ENCODE measurements at regions not wholly inside any gene's neighbourhood (a gene's known extent, or its start where the extent isn't known, plus 50 kb on each side); places are given as distances from the start of the nearest gene placed in this dataset.
"Not testable (repeated sequence)": the region's sequence is repeated elsewhere in the genome, so short reads cannot be mapped to it uniquely, and the experiment has no call there.

DNA sequence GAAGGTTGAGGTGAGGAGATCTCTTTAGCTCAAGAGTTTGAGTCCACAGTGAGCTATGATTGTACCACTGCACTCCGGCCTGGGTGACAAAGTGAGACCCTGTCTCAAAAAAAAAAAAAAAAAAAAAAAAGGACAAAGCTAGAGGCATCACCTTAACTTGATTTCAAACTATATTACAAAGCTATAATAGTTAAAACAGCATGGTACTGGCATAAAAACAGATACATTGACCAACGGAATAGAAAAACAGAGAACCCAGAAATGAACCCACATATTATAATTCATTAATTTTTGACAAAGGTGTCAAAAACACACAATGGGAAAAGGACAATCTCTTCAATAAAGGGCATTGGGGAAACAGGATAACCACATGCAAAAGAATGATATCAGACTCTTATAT lies 50.8 kb upstream of the MBOAT1 start:
- DNase-seq = no peak

DNA sequence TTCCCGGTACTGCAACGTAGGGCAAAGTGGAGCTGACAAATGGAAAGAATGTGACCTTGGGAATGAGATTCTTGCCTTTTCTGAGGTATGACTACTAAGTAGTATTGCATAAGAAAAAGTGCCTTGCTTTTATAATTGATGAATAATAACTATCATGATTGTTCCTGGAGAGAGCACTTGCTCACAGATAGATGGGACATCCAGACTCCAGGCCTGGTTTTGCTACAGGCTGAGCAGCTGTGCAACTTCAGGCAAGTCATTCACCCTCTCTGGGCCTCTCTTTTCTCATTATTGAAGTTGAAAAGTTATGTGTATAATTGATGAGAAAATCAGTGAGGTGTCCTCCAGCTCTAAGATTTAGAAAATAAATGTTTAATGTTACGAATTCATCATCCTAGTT lies 53.6 kb upstream of the MBOAT1 start:
- DNase-seq = no peak

DNA sequence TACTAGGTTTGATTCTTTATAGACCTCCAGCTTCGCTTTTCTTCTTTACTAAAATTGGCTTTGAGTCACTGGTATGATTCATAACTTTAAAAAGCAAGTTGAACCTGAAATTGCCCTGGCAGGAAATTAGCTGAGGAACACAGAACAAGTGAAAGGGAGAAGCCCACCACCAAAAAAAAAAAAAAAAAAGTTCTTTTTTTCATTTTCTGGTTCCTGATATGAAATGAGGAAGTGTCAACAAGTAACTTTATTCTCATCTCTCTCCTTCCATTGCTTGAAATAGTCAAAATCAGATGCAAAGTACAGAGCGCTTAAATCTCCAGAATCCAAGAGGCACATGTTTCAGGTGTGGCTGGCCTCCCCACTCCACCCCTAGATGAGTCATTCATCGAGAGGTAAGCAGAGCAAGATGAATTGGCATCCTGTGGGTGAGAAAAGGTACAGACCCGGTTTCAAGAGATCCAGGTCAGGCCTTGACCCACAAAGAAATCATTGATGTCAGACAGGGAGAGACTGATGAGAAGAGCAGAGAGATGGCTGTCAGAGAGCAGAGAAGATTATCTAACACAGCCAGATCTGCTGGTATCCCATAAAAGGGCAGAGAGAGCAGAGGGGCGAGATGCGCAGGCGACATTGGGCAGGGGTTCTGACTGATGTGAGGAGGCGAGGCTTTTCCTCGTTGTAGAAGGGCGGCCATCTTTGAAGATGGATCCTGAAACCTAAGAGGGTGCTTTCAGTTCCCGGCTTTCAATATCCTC lies 54.8 kb upstream of the MBOAT1 start:
- no peak for DNase-seq

DNA sequence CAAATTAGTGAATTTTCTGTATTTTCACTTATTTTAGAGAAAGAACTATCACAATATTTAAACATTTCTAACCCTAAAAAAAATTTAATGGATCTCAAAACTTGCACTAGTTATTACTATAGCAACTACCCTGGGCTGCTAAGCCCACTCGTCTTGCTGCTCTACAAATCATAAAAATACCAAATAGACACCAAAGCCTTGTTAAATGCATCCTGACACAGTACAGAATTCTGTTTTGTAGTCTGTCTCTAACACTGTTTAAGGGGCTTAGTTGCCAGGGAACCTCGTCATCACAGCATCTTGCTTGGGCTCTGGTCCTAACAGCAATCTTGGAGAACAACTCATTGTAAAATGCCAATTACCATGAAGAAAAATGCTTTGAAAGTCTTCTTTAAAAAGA lies 56.9 kb upstream of the MBOAT1 start:
- DNase-seq = no peak

DNA sequence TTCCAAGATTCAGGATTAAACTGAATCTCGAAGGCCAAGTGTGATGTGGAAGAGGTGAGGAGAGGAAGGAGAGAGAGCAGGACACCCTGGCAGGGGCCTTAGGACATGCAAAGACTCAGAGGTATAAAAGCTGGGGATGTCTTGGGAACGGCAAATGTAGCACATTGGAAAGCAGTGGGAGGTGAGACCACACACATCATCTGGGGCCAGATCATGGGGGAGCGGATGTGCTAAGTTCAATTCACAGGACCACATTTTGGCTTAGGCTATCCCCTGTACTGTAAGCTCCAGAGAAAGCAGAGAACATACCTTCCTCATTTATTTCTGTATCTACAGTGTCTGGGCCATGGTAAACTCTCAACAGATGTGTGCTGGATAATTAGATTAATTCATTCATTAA lies 59.5 kb upstream of the MBOAT1 start:
- no peak for DNase-seq

DNA sequence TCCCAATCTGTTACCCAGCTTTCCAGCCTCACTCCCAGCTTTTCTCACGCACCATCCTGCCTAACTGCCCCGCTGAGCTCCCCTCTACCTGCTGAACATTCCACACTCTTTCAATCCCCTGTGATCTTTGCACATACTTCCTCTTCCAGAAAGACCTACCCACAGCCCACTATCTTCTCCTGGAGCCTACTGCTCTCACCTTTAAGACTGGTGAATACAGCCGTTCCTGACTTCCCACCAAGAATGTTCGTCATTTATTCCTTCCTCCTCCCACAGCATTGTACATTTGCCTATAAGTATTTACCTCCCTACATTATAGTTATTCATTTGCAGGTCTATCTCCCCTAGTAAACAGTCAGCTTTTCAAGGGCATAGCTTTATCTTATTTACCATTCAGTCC lies 61.9 kb upstream of the MBOAT1 start:
- no peak for DNase-seq

DNA sequence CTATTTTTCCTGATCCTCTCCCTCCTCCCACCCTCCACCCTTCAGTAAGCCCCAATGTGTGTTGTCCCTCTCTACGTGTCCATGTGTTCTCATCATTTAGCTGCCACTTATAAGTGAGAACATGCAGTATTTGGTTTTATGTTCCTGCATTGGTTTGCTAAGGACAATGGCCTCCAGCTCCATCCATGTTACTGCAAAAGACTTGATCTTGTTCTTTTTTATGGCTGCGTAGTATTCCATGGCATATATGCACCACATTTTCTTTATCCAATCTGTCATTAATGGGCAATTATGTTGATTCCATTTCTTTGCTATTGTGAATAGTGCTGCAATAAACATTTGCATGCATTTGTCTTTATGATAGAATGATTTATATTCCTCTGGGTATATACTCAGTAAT lies 63.6 kb upstream of the MBOAT1 start:
- DNase-seq = not testable (repeated sequence)

DNA sequence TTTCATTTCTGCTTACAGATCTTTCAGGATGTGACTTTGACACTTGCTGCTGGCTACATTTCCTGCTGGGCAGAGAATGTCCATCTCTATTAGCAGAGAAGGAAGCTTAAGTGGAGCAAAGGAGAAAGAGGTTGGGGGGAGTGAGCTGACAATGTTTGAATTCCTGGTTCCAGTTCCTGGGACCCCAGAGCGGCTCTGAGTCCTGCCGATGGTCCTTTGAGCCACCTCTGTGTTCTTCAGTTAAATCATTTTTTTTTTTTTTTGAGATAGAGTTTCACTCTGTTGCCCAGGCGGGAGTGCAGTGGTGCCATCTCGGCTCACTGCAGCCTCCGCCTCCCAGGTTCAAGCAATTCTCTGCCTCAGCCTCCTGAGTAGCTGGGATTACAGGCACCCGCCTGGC lies 65.5 kb upstream of the MBOAT1 start:
- DNase-seq = not testable (repeated sequence)

DNA sequence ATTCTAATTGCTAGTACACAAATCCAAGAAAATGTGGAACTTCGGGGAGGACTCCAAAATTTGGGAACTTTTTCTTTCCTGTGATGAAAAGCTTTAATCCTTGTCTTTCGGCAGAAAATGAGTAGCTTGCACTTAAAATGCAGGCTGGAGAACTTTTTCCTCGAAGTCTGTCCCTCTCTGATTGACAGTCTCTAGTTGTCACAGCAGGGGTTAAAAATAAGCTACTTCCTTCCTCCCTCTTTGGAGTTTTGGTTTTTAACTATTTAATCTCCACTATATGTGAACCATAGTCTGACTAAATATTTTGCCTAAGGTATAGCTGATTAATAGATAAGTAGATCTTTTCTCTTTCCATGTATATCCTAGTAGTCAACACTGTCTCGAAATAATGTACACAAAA lies 66.8 kb upstream of the MBOAT1 start:
- no peak for DNase-seq

DNA sequence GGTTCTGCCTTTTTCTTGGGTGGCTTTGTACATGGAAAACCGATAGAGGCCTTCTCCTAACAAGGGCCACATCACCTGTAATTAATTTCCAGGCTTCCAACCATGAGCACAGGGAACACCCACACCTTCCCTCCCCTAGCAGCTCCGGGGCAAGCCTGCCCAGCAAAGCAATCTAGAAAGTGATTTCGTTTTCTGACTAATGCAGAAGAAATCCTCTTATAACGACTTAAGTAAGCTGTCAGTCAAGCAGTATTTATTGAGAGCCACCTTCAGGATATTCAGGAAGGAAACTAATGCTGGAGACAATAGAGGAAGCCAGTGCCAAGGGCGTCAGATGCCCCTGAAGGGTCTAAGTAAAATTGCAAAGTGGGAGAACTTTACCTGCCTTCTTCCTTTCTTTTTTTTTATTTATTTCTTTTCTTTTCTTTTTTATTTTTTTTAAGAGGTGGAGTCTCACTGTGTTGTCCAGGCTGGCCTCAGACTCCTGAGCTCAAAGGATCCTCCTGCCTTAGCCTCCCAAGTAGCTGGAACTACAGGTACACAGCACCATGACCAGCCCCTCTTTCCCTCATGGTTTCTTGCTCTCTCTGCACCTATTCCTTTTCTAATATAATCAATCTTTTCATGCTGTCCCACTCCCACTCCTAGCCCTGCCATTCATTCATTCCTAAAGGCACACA lies 67.5 kb upstream of the MBOAT1 start:
- no peak for DNase-seq

DNA sequence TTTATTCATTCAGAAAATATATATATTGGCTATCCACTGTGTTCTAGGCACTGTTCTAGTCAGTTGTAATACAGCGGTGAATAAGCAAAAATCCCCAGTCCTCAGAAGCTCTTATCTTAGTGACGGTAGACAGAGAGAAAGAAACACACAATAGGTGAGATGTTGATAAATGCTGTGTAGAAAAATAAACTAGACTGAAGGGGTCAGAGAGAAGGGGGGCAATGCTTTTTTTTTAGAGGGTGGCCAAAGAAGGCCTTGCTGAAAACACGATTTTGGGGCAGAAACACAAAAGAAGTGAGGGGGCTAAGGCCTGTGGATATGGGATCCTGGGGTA lies 68.0 kb upstream of the MBOAT1 start:
- no peak for DNase-seq

DNA sequence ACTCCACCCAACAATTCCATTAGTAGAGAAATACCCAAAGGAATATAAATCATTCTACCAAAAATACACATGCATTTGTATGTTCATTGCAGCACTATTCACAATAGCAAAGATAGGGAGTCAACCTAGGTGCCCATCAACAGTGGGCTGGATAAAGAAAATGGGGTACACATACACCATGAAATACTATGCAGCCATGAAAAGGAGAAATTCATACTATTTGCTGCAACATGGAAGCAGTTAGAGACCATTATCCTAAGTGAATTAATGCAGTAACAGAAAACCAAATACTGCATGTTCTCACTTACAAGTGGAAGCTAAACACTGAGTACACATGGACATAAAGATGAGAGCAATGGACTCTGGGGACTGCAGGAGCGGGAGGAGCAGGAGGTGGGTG lies 72.4 kb upstream of the MBOAT1 start:
- no peak for DNase-seq

DNA sequence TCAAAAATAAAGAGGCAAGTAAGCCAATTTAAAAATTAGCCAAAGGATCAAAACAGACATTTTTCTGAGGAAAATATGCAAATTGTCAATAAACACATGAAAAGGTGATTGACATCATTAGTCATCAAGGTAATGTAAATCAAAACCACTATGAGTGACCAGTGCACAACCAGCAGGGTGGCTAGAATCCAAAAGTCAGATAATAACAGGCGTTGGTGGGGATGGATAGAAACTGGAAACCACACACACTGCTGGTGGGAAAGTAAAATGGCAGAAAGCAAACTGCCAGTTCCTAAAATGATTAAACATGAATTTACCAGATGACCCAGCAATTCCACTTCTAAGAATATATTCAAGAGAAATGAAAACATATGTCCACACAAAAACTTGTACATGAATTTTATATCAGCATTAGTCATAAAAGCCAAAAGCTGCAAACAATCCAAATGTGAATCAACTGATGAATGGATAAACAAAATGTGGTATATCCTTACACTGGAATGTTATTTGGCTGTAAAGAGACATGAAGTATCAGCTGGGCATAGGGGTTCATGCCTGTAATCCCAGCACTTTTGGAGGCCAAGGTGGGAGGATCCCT lies 74.8 kb upstream of the MBOAT1 start:
- DNase-seq = no peak

DNA sequence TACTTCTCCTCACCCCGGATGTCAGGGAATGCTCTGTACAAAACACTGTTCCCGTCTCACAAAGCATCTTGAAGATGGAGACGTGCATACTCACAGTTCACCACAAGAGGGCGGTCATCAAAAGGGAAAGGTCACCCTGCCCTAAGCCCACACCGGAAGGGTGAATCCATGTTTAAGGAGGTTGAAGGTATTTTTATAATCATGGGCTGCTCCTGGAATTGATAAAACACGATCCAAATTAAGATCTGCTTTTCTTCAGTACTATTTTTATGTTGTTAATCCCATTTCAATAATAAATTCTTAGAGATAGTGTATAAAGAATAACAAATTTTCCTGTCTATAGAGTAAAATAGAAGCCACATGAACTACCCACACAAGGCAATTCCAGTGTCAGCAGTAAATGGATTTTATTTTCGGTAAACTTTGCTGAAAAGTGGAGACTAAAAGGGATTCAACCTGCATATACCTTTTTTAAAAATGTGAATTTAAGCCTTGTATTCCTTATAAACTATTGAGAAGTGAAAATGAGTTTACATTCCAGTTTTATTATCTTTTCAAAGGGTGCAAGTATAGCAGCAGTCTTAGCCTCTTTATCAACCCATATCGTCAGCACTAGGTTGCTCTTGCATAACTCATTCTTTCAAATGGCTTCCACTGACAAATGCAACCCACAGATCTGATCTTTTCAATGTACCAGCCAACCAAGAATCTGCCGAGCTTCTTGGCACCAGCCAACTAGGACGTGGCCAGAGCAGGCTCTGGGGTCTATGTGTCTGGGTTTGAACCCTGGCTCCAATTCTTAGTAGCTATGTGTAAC lies 79.7 kb upstream of the MBOAT1 start:
- peak; percentile 35 for DNase-seq

DNA sequence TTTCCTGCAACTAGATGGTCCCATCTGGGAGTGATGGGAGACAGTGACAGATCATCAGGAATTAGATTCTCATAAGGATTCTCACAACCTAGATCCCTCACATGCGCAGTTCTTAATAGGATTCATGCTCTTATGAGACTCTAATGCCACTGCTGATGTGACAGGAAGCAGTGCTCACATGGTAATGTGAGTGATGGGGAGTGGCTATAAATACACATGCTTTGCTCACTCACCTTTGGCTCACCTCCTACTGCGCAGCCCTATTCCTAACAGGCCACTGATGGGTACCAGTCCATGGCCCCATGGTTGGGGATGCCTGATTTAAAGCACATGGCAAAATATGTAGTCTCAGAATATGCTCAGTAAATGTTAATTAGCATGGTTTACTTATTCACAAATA lies 80.6 kb upstream of the MBOAT1 start:
- no peak for DNase-seq

DNA sequence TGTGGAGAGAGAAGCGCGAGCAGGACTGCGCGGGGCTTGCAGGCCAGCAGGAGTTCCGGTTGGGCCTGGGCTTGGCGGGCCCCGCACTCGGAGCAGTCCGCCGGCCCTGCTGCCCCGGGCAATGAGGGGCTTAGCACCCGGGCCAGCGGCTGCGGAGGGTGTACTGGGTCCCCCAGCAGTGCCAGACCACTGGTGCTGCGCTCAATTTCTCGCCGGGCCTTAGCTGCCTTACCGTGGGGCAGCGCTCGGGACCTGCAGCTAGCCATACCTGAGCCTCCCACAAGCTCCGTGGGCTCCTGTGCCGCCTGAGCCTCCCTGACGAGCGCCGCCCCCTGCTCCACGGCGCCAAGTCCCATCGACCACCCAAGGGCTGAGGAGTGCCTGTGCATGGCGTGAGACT lies 89.0 kb upstream of the MBOAT1 start:
- DNase-seq = no peak

DNA sequence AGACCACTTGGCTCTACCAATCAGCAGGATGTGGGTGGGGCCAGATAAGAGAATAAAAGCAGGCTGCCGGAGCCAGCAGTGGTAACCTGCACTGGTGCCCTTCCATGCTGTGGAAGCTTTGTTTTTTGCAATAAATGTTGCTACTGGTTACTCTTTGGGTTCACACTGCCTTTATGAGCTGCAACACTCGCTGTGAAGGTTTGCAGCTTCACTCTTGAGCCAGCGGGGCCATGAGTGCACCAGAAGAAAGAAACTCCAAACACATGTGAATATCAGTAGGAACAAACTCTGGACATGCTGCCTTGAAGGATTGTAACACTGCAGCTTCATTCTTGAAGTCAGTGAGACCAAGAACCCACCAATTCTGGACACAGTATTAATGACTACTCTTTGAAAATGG lies 89.9 kb upstream of the MBOAT1 start:
- DNase-seq = no peak

DNA sequence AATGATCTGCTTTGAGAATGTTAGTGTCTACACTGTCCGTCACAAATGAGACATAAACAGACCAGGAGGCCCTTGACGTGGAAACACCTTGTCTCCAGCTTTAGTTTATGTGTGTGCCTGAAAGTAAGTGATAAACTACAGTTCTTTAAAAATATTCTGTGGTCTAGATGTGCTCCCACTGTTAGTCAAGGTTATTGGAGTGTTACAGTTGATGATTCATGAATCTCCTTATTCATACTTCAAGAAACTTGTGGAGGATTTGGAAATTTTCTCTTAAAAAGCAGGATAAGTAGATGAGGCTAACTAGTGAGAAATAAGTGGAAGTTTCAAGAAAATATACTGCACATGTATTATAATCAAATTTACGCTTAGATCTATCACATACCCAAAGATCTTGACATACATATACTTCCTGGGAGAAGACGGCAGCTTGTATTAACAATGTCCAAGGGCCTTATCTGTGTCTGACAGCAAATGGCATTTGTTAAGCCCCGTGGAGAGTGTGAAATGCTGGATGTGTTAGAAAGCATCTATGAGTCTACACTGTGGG lies 90.5 kb upstream of the MBOAT1 start:
- DNase-seq = no peak

DNA sequence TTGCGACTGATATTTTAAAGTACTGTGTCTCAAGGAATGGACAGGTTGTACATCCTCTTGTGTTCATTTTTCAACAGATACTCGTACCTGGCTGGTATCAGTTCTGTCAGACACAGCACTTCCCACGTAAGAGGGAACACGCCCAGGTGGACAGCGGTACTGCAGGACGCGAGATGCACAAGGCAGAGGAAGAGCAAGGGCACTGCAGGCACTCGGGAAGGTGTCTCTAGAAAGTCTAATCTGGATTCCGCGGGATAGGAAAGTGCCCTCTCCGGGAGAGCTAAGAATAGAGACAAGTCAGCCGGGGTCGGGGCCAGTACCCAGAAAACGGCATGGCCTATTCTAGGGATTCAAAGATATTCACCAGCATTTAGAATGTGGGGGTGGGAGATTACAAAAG lies 94.2 kb upstream of the MBOAT1 start:
- DNase-seq = no peak

DNA sequence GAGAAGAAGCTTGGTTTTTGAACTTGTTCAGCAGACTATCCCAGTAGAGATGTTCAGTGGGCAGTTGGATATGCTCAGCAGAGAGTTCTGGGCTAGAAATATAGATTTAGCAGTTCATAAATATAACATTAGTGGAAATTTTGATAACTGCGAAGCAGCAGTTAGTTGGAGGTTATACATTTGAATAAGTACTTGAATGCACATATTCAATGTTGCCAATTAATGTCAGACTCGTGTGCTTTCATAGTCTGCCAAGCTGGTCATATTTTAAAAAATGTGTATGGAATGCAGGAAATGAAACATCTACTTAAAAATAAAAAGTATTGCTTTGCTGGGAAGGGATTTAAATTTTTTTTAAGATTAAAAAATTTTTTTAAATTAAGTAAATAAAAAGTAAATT lies 92.5 kb upstream of the E2F3 start:
- no peak for DNase-seq

DNA sequence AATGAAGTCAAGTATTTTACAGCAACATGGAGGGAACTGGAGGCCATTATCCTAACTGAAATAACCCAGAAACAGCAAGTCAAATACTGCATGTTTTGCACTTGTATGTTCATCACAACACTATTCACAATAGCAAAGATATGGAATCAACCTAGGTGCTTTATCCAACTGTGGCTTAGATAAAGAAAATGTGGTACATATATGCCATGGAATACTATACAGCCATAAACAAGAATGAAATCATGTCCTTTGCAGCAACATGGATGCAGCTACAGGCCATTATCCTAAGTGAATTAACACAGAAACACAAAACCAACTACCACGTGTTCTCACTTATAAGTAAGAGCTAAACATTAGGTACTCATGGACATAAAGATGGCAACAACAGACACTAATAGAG lies 91.5 kb upstream of the E2F3 start:
- no peak for DNase-seq

DNA sequence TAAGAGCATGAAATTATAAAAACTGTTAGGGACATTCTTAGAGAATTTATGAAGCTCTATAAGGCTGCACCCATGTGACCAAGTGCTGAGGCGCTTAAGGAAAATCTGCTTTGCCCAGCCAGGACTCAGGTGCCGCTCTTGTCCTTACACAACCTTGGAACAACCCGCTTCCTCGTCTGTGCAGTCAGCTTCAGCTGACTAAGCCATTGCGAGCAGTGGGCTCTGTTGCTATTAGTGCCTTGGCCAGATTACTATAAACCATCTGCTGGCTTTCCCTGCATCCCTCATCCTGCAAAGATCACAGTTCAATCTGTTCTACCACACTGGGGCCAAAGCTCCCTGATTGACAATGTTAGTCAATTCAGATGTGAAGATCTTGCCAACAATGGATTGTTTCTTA lies 89.1 kb upstream of the E2F3 start:
- no peak for DNase-seq

DNA sequence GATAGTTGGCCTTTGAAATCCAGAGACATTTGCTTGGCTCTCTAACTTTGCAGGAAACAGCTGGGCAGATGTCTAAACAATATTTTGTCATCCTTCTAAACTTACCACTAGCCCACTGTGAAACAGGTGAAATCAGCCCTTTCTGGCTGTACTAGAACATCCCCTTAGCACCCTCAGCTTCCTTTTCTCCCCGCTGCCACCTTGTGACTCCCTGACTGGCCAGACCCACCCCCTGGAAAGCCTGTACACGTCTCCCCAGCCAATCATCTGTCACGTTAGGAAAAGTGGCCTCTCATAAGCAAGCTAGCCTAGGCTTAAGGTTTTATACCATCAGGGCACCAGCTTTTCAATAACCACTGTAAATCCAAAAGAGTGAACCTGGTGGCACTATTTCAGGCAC lies 88.6 kb upstream of the E2F3 start:
- DNase-seq = no peak
